Astrocyte of the cerebellum (primary cell): ENCODE measurements at regions not wholly inside any gene's neighbourhood (a gene's known extent, or its start where the extent isn't known, plus 50 kb on each side); places are given as distances from the start of the nearest gene placed in this dataset.

Experiments used
- DNase-seq: peaks from one replicate; pipeline ENCODE4 v3.0.0-alpha.2; 2011; ENCODE audit warnings: low read depth
- H3K4me3 ChIP-seq: 2 replicates; pipeline ENCODE4 v1.5.1; 2011; ENCODE audit warnings: mild to moderate bottlenecking, low read depth, low read length, moderate library complexity
- in situ Hi-C: cut with HindIII; loops from 2 replicates; pipeline ENCODE4 v1.10.0; 2017; ENCODE audit warnings: low sequenced_read_pairs
- TF ChIP-seq, protein P1 (sequence below): IDR thresholded peaks from 2 replicates; pipeline ENCODE4 v1.5.1; 2012; ENCODE audit warnings: low read length, low read depth, moderate library complexity, mild to moderate bottlenecking; ENCODE audit errors: missing control alignments

DNA sequence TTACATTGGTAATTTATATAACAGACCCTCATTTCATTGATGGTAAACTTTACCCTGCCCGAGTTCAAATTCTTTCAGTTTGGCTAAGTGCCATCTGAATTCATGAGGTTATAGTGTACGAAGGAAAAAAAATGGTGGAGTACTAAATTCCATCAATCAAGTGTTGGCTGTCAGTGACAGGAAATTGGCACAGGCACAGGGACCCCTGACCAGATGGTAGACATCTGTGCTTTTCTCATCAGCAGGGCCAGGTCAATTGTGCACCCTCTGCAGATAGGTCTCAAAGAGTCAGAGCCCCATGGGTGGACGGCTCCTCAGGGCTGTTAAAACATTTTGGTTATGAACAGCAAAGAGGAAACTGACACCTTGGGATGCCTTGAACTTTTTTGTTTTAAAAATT lies 439.2 kb downstream of the SETBP1 start:
- no peak overlapping the region for H3K4me3 ChIP-seq
- DNase-seq, result no peak
- TF ChIP-seq, protein P1, sequence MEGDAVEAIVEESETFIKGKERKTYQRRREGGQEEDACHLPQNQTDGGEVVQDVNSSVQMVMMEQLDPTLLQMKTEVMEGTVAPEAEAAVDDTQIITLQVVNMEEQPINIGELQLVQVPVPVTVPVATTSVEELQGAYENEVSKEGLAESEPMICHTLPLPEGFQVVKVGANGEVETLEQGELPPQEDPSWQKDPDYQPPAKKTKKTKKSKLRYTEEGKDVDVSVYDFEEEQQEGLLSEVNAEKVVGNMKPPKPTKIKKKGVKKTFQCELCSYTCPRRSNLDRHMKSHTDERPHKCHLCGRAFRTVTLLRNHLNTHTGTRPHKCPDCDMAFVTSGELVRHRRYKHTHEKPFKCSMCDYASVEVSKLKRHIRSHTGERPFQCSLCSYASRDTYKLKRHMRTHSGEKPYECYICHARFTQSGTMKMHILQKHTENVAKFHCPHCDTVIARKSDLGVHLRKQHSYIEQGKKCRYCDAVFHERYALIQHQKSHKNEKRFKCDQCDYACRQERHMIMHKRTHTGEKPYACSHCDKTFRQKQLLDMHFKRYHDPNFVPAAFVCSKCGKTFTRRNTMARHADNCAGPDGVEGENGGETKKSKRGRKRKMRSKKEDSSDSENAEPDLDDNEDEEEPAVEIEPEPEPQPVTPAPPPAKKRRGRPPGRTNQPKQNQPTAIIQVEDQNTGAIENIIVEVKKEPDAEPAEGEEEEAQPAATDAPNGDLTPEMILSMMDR, result no peak
- in situ Hi-C loops, result no loop called here

DNA sequence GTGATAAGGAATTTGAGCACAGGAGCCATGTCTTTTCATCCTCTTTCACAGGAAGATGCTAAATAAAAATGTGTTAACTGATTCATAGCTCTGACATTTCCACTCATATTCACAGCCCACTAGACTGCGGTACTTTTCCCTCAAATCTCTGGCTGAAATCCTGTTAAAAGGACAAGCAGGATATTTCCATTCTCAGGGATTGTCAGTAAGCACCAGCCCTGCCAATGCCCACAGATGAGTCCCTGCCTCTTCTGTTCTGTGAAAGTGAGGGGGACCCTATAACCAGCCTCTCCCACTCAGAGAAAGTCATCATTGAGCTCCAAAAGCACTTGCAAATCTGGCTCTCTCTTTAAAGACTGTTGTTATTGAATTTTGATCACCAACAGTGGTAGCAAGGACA lies 440.5 kb downstream of the SETBP1 start:
- in situ Hi-C loops, result no loop called here
- no peak for DNase-seq
- no peak overlapping the region for H3K4me3 ChIP-seq
- TF ChIP-seq, protein P1, result no peak

DNA sequence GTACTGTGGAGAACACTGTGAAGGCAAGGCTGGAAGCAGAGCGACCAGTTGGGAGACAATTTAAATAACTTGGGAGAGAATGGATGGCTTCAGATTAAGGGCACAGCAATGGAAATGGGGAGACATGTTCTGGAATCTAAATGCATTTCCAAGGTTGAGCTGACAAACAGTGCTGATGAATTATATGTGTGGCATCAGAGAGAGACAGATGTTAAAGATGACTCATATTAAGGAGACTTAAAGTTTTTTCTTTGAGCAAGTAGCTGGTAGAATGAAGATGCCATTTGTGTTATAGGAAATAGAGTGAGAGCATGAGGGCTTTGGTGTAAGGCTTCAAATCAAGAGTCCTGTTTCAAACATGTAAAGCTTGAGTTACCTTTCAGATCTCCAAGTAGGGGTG lies 441.8 kb downstream of the SETBP1 start:
- TF ChIP-seq, protein P1, result no peak
- in situ Hi-C loops, result no loop called here
- DNase-seq, result no peak
- H3K4me3 ChIP-seq, result no peak overlapping the region

DNA sequence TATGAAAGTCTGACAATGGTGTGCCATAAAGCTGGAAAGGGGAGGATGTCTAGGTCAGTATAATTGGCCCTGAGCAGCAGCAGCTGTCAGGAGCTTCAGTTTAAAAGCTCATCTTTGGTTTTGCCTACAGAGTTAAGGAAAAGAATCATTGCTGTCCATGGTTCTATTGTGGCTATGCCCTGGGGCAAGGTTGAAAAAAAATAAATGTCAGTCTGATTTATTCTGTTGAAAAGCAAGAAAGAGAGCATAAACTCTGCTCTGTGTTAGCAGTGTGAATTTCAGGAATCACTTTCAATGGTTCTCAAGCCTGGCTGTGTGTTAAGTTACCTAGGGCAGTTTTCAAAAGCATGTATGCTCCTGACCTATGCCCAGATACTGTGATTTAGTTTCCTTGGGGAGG lies 446.7 kb downstream of the SETBP1 start:
- no peak for DNase-seq
- in situ Hi-C loops, result no loop called here
- TF ChIP-seq, protein P1, result no peak
- H3K4me3 ChIP-seq, result no peak overlapping the region

DNA sequence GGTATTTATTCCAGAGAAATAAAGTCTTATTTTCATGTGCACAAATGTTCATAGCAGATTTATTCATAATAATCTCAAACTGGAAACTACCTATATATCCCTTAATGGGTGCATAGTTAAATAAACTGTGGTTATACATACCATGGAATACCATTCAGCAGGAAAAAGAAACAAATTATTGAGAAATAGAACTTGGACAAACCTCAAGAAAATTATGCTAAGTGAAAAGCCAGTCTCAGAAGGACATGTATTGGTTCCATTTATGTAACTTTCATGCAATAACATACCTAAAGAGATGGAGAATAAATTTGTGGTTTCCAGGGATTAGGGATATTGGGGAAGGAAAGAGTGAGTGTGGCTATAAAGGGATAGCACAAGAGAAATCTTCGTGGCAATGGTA lies 452.6 kb downstream of the SETBP1 start:
- H3K4me3 ChIP-seq, result no peak overlapping the region
- in situ Hi-C loops, result no loop called here
- no peak for DNase-seq
- TF ChIP-seq, protein P1, result no peak

DNA sequence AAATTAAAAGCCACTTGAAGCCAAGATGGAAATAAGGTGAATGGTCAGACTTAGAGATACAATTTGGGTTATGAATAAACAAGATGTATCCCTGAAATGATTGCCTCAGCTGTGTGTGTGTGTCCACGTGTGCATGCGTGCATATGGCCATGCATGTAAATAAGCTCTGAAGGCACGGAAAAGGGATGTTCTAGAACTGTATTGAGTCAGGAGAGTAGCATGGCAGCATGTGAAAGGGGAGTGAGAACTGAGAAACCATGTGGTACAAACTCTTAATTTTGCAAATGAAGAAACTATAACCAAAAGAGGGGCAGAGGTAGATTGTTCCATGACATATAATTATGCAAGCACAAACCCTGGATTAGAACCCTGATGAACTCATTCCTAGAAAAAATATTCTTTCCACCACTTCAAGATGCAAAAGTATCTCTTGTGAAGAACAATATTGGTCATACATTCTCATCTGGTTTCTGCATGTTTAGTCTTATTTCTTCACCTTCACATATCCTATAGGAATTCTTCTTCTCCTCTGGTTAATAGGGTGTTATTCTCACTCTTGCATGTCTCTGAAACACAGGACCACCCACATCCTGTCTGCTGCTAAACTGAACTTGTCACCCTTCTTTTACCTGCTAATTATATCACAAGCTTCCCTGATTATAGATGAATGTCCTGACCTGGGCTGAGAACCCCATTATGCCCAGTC lies 455.8 kb downstream of the SETBP1 start:
- H3K4me3 ChIP-seq, result no peak overlapping the region
- DNase-seq, result no peak
- TF ChIP-seq, protein P1, result no peak
- in situ Hi-C loops, result no loop called here
